Upper lobe of left lung (tissue), 6 donors: ENCODE measurements at regions not wholly inside any gene's neighbourhood (a gene's known extent, or its start where the extent isn't known, plus 50 kb on each side); places are given as distances from the start of the nearest gene placed in this dataset.

ENCODE experiments used
- ATAC-seq, 2 donors: fragments of 200-7000 bp; cut with Tn5 transposase; one replicate each; pipeline ENCODE4 v1.9.1; 2022; ENCODE audit warnings: mild to moderate bottlenecking in 2 of 2, moderate library complexity in 2 of 2; ENCODE audit not compliant: low FRiP score in 2 of 2
- DNase-seq, 2 donors: peaks; one replicate each; pipeline ENCODE4 v3.0.0-alpha.2; 2019 to 2020
- H3K27ac ChIP-seq, 4 donors: fragments of 200-600 bp; sonication (generic); one replicate each; pipeline ENCODE4 v1.5.1; 2016 to 2019
- H3K27me3 ChIP-seq, 4 donors: fragments of 200-600 bp; sonication (generic); one replicate each; pipeline ENCODE4 v1.5.1; 2017 to 2019
- H3K36me3 ChIP-seq, 4 donors: fragments of 200-600 bp; sonication (generic); one replicate each; pipeline ENCODE4 v1.5.1; 2016 to 2019
- H3K4me1 ChIP-seq, 4 donors: fragments of 200-600 bp; sonication (generic); one replicate each; pipeline ENCODE4 v1.5.1; 2018 to 2019
- H3K4me3 ChIP-seq, 4 donors: fragments of 200-600 bp; sonication (generic); one replicate each; pipeline ENCODE4 v1.5.1; 2017 to 2019; ENCODE audit warnings: mild to moderate bottlenecking in 2 of 4, moderate library complexity in 1 of 4
- H3K9me3 ChIP-seq, 4 donors: fragments of 200-600 bp; sonication (generic); one replicate each; pipeline ENCODE4 v1.5.1; 2018 to 2019
- CTCF ChIP-seq, 6 experiments: fragments of 450-650 bp in 4 of 6; fragments of 200-600 bp in 2 of 6; sonication (generic) in 2 of 6; IDR thresholded peaks; one replicate each; pipeline ENCODE4 v1.5.1; 2016 to 2019; ENCODE audit warnings: antibody characterized with exemption in 6 of 6
- EP300 ChIP-seq, 4 donors: sonication (generic); formaldehyde crosslinking; IDR thresholded peaks; one replicate each; pipeline ENCODE4 v1.5.1; 2017; ENCODE audit warnings: antibody characterized with exemption in 4 of 4, control low read depth in 2 of 4
- POLR2A ChIP-seq, 4 donors: fragments of 450-650 bp; IDR thresholded peaks; one replicate each; pipeline ENCODE4 v1.5.1; 2016 to 2017; ENCODE audit warnings: antibody characterized with exemption in 4 of 4, mild to moderate bottlenecking in 2 of 4
- POLR2AphosphoS5 ChIP-seq, 2 donors: sonication (generic); formaldehyde crosslinking; IDR thresholded peaks; one replicate each; pipeline ENCODE4 v1.5.1; 2017; ENCODE audit warnings: antibody characterized with exemption in 2 of 2
- WGBS, 2 donors: methylation state at CpG; one replicate each; pipeline ENCODE4 v1.1.5; 2017 to 2018; 5-methylcytosine and 5-hydroxymethylcytosine counted together
- donor health status: DM: no; HTN: no; CAD: no; lungs with moderate emphysema.
- donor health status: DM: no; HTN: yes; CAD: no; lungs with severe emphysema.

GRCh38 chr19:28468701-28469459 is 744.1 kb downstream of the UQCRFS1 start:
- TF ChIP-seq CTCF (IDR thresholded peaks at IDR 0.05) (no peak), POLR2A (IDR thresholded peaks at IDR 0.05) (no peak), EP300 (IDR thresholded peaks at IDR 0.05) (no peak), POLR2AphosphoS5 (IDR thresholded peaks at IDR 0.05) (no peak)
- 16 to 31% methylated on average over 14 to 17 of the region's 17 CpGs for WGBS, 2 donors
- peaks cover 0 to 17% (median 0%) of the 10 kb centered on the region in 4 donors for H3K4me1 ChIP-seq
- DNase-seq = peak; percentile 37 to 48
- H3K27ac ChIP-seq = no peak overlapping the region
- H3K36me3 ChIP-seq = no peaks in the 10 kb centered on the region
- H3K4me3 ChIP-seq = no peak overlapping the region
- ATAC-seq = peak in 1 of 2 donors; percentile 64
- no peaks in the 10 kb centered on the region for H3K9me3 ChIP-seq
- H3K27me3 ChIP-seq = no peaks in the 10 kb centered on the region

- no peaks in the 10 kb centered on the region for H3K9me3 ChIP-seq
- H3K4me1 ChIP-seq = peaks cover 0 to 10% (median 0%) of the 10 kb centered on the region in 4 donors
- no peaks in the 10 kb centered on the region for H3K27me3 ChIP-seq
- H3K27ac ChIP-seq = no peak overlapping the region
- TF ChIP-seq POLR2AphosphoS5 (IDR thresholded peaks at IDR 0.05) = no peak
- TF ChIP-seq POLR2A (IDR thresholded peaks at IDR 0.05) = no peak
- TF ChIP-seq CTCF (IDR thresholded peaks at IDR 0.05) = peak; percentile 13 to 60 (median 42)
- no peak for TF ChIP-seq EP300 (IDR thresholded peaks at IDR 0.05)
- WGBS, 2 donors = 68 to 72% methylated on average over 9 of the region's 9 CpGs
- H3K4me3 ChIP-seq = no peak overlapping the region
- no peaks in the 10 kb centered on the region for H3K36me3 ChIP-seq
- ATAC-seq = peak in 1 of 2 donors; percentile 46
- DNase-seq = peak in 1 of 2 donors; percentile 62
Observed at GRCh38 chr19:28466107-28467045, 746.6 kb downstream of the UQCRFS1 start.

GRCh38 chr19:28465371-28466086 is 747.4 kb downstream of the UQCRFS1 start:
- H3K4me1 ChIP-seq = peaks cover 0 to 10% (median 0%) of the 10 kb centered on the region in 4 donors
- no peak for TF ChIP-seq CTCF (IDR thresholded peaks at IDR 0.05)
- no peak for TF ChIP-seq EP300 (IDR thresholded peaks at IDR 0.05)
- TF ChIP-seq POLR2AphosphoS5 (IDR thresholded peaks at IDR 0.05) = no peak
- TF ChIP-seq POLR2A (IDR thresholded peaks at IDR 0.05) = no peak
- H3K36me3 ChIP-seq = no peaks in the 10 kb centered on the region
- ATAC-seq = no peak
- 66 to 80% methylated on average over 3 of the region's 3 CpGs for WGBS, 2 donors
- H3K27ac ChIP-seq = no peak overlapping the region
- H3K4me3 ChIP-seq = no peak overlapping the region
- peak in 1 of 2 donors; percentile 31 for DNase-seq
- no peaks in the 10 kb centered on the region for H3K27me3 ChIP-seq
- no peaks in the 10 kb centered on the region for H3K9me3 ChIP-seq

- TF ChIP-seq POLR2A (IDR thresholded peaks at IDR 0.05) (no peak), CTCF (IDR thresholded peaks at IDR 0.05) (no peak), POLR2AphosphoS5 (IDR thresholded peaks at IDR 0.05) (no peak), EP300 (IDR thresholded peaks at IDR 0.05) (no peak)
- no peaks in the 10 kb centered on the region for H3K9me3 ChIP-seq
Observed at GRCh38 chr19:28463493-28464053, 749.4 kb downstream of the UQCRFS1 start.

More at GRCh38 chr19:28463493-28464053, 749.4 kb downstream of the UQCRFS1 start:
- ATAC-seq = no peak
- WGBS, 2 donors = 86 to 90% methylated on average over 5 of the region's 5 CpGs
- Histone ChIP-seq H3K36me3 (no peaks in the 10 kb centered on the region), H3K4me3 (no peak overlapping the region), H3K4me1 (peaks cover 0 to 1% (median 0%) of the 10 kb centered on the region in 4 donors), H3K27me3 (no peaks in the 10 kb centered on the region), H3K27ac (no peak overlapping the region)
- DNase-seq = no peak
